Hepatocyte (in vitro differentiated cells): ENCODE measurements at regions not wholly inside any gene's neighbourhood (a gene's known extent, or its start where the extent isn't known, plus 50 kb on each side); places are given as distances from the start of the nearest gene placed in this dataset.

Experiments used
- CTCF ChIP-seq: fragments of 200-600 bp; sonication (generic); IDR thresholded peaks from 2 replicates; pipeline ENCODE4 v1.5.1; 2016; ENCODE audit warnings: antibody characterized with exemption, mild to moderate bottlenecking; ENCODE audit not compliant: poor library complexity
- EZH2 ChIP-seq: fragments of 200-600 bp; sonication (generic); IDR thresholded peaks from 2 replicates; pipeline ENCODE4 v1.6.1; 2016; ENCODE audit warnings: antibody characterized with exemption, mild to moderate bottlenecking, borderline replicate concordance
- EZH2phosphoT487 ChIP-seq: fragments of 200-600 bp; sonication (generic); IDR thresholded peaks from one replicate; pipeline ENCODE4 v1.6.1; 2018; ENCODE audit warnings: antibody characterized with exemption, mild to moderate bottlenecking, low read depth, moderate library complexity; ENCODE audit not compliant: unreplicated experiment, severe bottlenecking

GRCh38 chr2:77862120-77862519, 339.9 kb upstream of the LRRTM4 start:
- TF ChIP-seq CTCF (no peak), EZH2phosphoT487 (no peak), EZH2 (no peak)
